Liver (tissue), 3 donors: ENCODE measurements at regions not wholly inside any gene's neighbourhood (a gene's known extent, or its start where the extent isn't known, plus 50 kb on each side); places are given as distances from the start of the nearest gene placed in this dataset.

Source experiments
- TAF1 ChIP-seq: conservative IDR thresholded peaks from 2 replicates; pipeline ENCODE4 v1.6.1; 2016; ENCODE audit warnings: antibody characterized with exemption, mild to moderate bottlenecking
- TF ChIP-seq, protein P1 (sequence below): fragments of 150-350 bp; IDR thresholded peaks from 2 replicates; pipeline ENCODE4 v1.5.1; 2017; ENCODE audit warnings: improper control_type of control experiment, low read depth, low read length; ENCODE audit not compliant: missing input control
- TF ChIP-seq, protein P2 (sequence below): IDR thresholded peaks from 2 replicates; pipeline ENCODE4 v1.6.1; 2016; ENCODE audit warnings: antibody characterized with exemption
- donor health status: healthy.
- donor health status: healthy.

DNA sequence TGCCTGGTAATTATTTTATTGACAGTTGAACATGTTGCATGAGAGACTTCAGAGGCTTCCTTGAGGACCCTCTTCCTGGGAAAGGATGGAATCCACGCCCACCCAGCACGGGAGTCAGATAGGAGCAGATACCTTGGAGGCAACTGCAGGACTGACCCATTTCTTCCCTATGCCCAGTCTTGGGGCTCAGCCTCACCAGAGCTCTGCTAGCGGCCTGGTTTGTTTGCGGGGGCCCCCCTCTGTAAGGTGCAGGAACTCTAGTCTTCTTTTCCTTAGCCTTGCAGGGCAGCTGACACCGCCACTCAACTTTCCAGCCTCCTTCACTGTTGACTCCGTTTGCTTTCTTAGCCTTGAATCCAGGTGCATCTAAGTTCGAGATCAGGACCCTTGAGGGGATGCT lies 1032.8 kb downstream of the BRD1 start:
- TF ChIP-seq, protein P1, sequence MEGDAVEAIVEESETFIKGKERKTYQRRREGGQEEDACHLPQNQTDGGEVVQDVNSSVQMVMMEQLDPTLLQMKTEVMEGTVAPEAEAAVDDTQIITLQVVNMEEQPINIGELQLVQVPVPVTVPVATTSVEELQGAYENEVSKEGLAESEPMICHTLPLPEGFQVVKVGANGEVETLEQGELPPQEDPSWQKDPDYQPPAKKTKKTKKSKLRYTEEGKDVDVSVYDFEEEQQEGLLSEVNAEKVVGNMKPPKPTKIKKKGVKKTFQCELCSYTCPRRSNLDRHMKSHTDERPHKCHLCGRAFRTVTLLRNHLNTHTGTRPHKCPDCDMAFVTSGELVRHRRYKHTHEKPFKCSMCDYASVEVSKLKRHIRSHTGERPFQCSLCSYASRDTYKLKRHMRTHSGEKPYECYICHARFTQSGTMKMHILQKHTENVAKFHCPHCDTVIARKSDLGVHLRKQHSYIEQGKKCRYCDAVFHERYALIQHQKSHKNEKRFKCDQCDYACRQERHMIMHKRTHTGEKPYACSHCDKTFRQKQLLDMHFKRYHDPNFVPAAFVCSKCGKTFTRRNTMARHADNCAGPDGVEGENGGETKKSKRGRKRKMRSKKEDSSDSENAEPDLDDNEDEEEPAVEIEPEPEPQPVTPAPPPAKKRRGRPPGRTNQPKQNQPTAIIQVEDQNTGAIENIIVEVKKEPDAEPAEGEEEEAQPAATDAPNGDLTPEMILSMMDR, result no peak
- TF ChIP-seq, protein P2, sequence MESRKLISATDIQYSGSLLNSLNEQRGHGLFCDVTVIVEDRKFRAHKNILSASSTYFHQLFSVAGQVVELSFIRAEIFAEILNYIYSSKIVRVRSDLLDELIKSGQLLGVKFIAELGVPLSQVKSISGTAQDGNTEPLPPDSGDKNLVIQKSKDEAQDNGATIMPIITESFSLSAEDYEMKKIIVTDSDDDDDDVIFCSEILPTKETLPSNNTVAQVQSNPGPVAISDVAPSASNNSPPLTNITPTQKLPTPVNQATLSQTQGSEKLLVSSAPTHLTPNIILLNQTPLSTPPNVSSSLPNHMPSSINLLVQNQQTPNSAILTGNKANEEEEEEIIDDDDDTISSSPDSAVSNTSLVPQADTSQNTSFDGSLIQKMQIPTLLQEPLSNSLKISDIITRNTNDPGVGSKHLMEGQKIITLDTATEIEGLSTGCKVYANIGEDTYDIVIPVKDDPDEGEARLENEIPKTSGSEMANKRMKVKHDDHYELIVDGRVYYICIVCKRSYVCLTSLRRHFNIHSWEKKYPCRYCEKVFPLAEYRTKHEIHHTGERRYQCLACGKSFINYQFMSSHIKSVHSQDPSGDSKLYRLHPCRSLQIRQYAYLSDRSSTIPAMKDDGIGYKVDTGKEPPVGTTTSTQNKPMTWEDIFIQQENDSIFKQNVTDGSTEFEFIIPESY, result no peak
- no peak for TF ChIP-seq TAF1
